GM18951 (cell line): ENCODE measurements at regions not wholly inside any gene's neighbourhood (a gene's known extent, or its start where the extent isn't known, plus 50 kb on each side); places are given as distances from the start of the nearest gene placed in this dataset.

Experiments
- POLR2A ChIP-seq: IDR thresholded peaks from 4 replicates; pipeline ENCODE4 v1.6.1; 2011; ENCODE audit warnings: mild to moderate bottlenecking; ENCODE audit not compliant: insufficient read length, insufficient read depth; ENCODE audit errors: extremely low read depth
- in situ Hi-C: fragments of 300-500 bp; cut with MboI; formaldehyde crosslinking; loops from one replicate; pipeline ENCODE4 v1.12.0; 2022; ENCODE audit warnings: low sequenced_read_pairs, mixed read lengths, inconsistent platforms; ENCODE audit not compliant: unreplicated experiment

DNA sequence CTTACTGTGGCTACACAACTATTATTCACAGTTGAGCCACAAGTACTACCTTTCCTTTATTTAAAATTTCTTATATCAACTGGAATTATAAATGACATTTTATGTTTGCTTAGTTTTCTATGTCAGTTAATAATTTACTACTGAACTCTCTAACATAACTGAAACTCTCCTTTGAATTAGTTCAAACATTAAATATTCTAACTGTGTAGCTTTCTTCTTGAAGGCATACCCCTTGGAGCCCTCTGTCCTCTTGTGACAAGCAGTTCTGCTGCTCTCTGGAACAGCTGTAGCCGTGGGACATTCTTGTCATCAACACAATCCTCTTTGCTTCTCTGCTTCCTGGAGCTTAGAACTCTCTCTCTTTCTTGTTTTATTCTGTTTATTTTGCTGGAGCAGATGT, 244.8 kb downstream of the NHLRC3 start:
- TF ChIP-seq POLR2A = no peak
- in situ Hi-C loops = no loop called here

DNA sequence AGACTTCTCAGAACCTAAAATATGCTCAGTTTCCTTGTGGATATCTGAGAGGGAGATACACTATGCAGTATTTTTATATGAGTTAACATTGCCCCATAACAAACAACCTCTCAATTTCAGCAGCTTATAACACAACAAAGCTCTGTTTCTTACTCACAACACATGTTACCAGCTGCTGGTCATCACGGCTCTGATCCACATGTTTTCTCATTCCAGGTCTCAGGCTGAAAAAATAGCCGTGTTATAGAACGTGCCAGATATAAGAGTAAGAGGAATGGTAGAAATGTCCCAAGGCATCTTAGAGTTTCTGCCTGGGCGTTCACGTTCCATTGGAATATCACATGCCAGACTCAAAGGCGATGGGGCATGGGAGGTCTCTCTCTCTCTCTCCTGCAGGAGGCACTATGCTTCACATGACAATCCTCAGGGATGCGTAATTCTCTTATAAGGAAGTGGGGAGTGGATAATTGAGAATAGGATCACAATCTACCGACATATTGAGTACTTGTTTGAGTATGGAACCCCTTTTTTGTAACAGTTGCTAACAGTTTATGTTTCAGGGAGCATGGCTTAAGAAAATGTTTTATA, 246.6 kb downstream of the NHLRC3 start:
- no peak for TF ChIP-seq POLR2A
- in situ Hi-C loops = no loop called here
